Endothelial cell of umbilical vein (primary cell): ENCODE measurements at regions not wholly inside any gene's neighbourhood (a gene's known extent, or its start where the extent isn't known, plus 50 kb on each side); places are given as distances from the start of the nearest gene placed in this dataset.
A peak's percentile ranks its signal among the peaks of the same experiment; 100 is the strongest.

Source experiments
- BruUV-seq: library from RNA; stranded (reverse); fragments of 400-500 nt; replicated peaks from 2 replicates; lab custom pipeline; 2021; lab: Mats Ljungman, UMichigan
- CTCF ChIA-PET: fragments of 300-600, 350-600 bp; sonication (Branson Sonifier 250); formaldehyde crosslinking; loops from one replicate; lab custom pipeline; 2021; ENCODE audit warnings: antibody characterized with exemption, inconsistent platforms; lab: Charles Lee
- POLR2A ChIA-PET: fragments of 300-600, 350-600 bp; sonication (Branson Sonifier 250); formaldehyde crosslinking; loops from one replicate; lab custom pipeline; 2021; ENCODE audit warnings: antibody characterized with exemption, inconsistent platforms; lab: Charles Lee
- DNase-seq: peaks from one replicate; pipeline ENCODE4 v3.0.0-alpha.2; 2011; ENCODE audit warnings: low read depth, low spot score
- FAIRE-seq: peaks from 2 replicates; lab custom pipeline; 2011; peaks lifted over from hg19 to GRCh38; lab: Jason Lieb, UNC
- H2AFZ ChIP-seq: 2 replicates; pipeline ENCODE4 v1.6.0; 2012; ENCODE audit warnings: low read depth, low read length, control low read depth, inconsistent platforms
- H3K27ac ChIP-seq: 2 replicates; pipeline ENCODE4 v1.5.1; 2011; ENCODE audit warnings: low read depth, mild to moderate bottlenecking, control low read depth, low read length, moderate library complexity; ENCODE audit not compliant: insufficient read depth
- H3K27me3 ChIP-seq, 2 experiments: 2 replicates each; pipeline versions ENCODE4 v1.6.0 to v1.6.1; 2011; ENCODE audit warnings: low read length in 2 of 2, mixed read lengths in 1 of 2; ENCODE audit not compliant: control insufficient read depth in 2 of 2, insufficient read depth in 2 of 2
- H3K36me3 ChIP-seq, 2 experiments: 2 replicates in 1 of 2; 3 replicates in 1 of 2; pipeline ENCODE4 v1.5.1; 2011; ENCODE audit warnings: low read length in 2 of 2, mild to moderate bottlenecking in 1 of 2, moderate library complexity in 1 of 2; ENCODE audit not compliant: control insufficient read depth in 2 of 2, insufficient read depth in 2 of 2; ENCODE audit errors: extremely low read depth in 1 of 2
- H3K4me1 ChIP-seq: 3 replicates; pipeline ENCODE4 v1.5.1; 2011; ENCODE audit warnings: mild to moderate bottlenecking, low read length; ENCODE audit not compliant: control insufficient read depth, insufficient read depth; ENCODE audit errors: extremely low read depth
- H3K4me2 ChIP-seq: 2 replicates; pipeline ENCODE4 v1.6.1; 2011; ENCODE audit warnings: low read length, control low read depth, mixed read lengths; ENCODE audit not compliant: insufficient read depth
- H3K4me3 ChIP-seq, 3 experiments: fragments of 200-600 bp in 1 of 3; sonication (generic), shearing (Covaris generic) in 1 of 3; replicated peaks in 1 of 3; 2 replicates each; pipeline ENCODE4 v1.5.1; 2011 to 2016; ENCODE audit warnings: control low read depth in 3 of 3, low read length in 3 of 3, mild to moderate bottlenecking in 2 of 3, inconsistent platforms in 1 of 3, low read depth in 1 of 3, moderate library complexity in 1 of 3; ENCODE audit not compliant: insufficient read depth in 1 of 3
- H3K79me2 ChIP-seq: 2 replicates; pipeline ENCODE4 v1.6.0; 2012; ENCODE audit warnings: low read length, inconsistent platforms; ENCODE audit not compliant: control insufficient read depth, insufficient read depth
- H3K9ac ChIP-seq: replicated peaks from 2 replicates; pipeline ENCODE3; 2011; ENCODE audit warnings: low read length, control low read depth; ENCODE audit not compliant: insufficient read depth; ENCODE audit errors: extremely low read depth
- H3K9me1 ChIP-seq: replicated peaks from 3 replicates; pipeline ENCODE4 v1.6.0; 2011; ENCODE audit warnings: mild to moderate bottlenecking, low read length; ENCODE audit not compliant: control insufficient read depth, insufficient read depth; ENCODE audit errors: extremely low read depth
- H3K9me3 ChIP-seq: replicated peaks from 2 replicates; pipeline ENCODE4 v1.5.1; 2012; ENCODE audit warnings: low read length, inconsistent platforms; ENCODE audit not compliant: control insufficient read depth, insufficient read depth
- H4K20me1 ChIP-seq: replicated peaks from 2 replicates; pipeline ENCODE3; 2011; ENCODE audit warnings: mild to moderate bottlenecking, low read length; ENCODE audit not compliant: control insufficient read depth, insufficient read depth; ENCODE audit errors: extremely low read depth
- CTCF ChIP-seq, 2 donors: IDR thresholded peaks; 1 replicate in 1 of 2; 2 replicates in 1 of 2; pipeline ENCODE4 v1.5.1; 2011; ENCODE audit warnings: low read length in 2 of 2, mild to moderate bottlenecking in 2 of 2, moderate library complexity in 2 of 2, control low read depth in 1 of 2, inconsistent platforms in 1 of 2, low read depth in 1 of 2; ENCODE audit not compliant: insufficient read depth in 1 of 2; ENCODE audit errors: extremely low read depth in 1 of 2
- GATA2 ChIP-seq: IDR thresholded peaks from 2 replicates; pipeline ENCODE4 v1.7.0; 2011; ENCODE audit warnings: low read depth, mild to moderate bottlenecking, moderate library complexity, mixed read lengths, low read length; ENCODE audit not compliant: insufficient read length, insufficient read depth
- MYC ChIP-seq: IDR thresholded peaks from one replicate; pipeline ENCODE4 v1.6.1; 2011; ENCODE audit warnings: mild to moderate bottlenecking, low read depth, low read length
- dilution Hi-C: fragments of 300-500 bp; cut with MboI; formaldehyde crosslinking; loops from one replicate; pipeline ENCODE4 v1.15.0; 2019; ENCODE audit warnings: low sequenced_read_pairs; ENCODE audit not compliant: extremely low pct_ligation_motif_present
- intact Hi-C: fragments of 100-400 bp; cut with micrococcal nuclease; formaldehyde crosslinking; loops from one replicate; pipeline ENCODE4 v1.10.0; 2022

GRCh38 chr6:15948930-15949900 is 179.7 kb upstream of the MYLIP start:
- Histone ChIP-seq H3K9me1 (no peaks in the 10 kb centered on the region), H3K4me2 (no peak overlapping the region), H3K27ac (no peak overlapping the region), H3K27me3 (no peaks in the 10 kb centered on the region), H2AFZ (peak overlapping the region; percentile 23), H4K20me1 (no peaks in the 10 kb centered on the region), H3K36me3 (no peaks in the 10 kb centered on the region), H3K4me3 (no peak overlapping the region), H3K9ac (no peak overlapping the region), H3K79me2 (no peaks in the 10 kb centered on the region), H3K4me1 (peaks cover 45% of the 10 kb centered on the region), H3K9me3 (no peaks in the 10 kb centered on the region)
- peak; percentile 57 for TF ChIP-seq GATA2
- no peak for TF ChIP-seq CTCF (IDR thresholded peaks at IDR 0.05; ENCODE audit: extremely low read depth in 1 of 2, insufficient read depth in 1 of 2, low read depth in 1 of 2, low read length in 2 of 2)
- dilution Hi-C loops, result no loop called here
- POLR2A ChIA-PET, result interaction anchor here (0.5 to 1.2 kb wide), 2 partner anchors 13 to 180 kb away, joined by 3 to 4 read pairs; partner anchors contain the start of gene MYLIP
- DNase-seq (peak; percentile 83), FAIRE-seq (peak; percentile 75)
- BruUV-seq, result no TSS peak
- intact Hi-C loops, result no loop called here
- CTCF ChIA-PET, result interaction anchor here (0.8 to 1.5 kb wide), 3 partner anchors 56 to 182 kb away, joined by 3 to 4 read pairs (median 3); partner anchors contain the start of gene MYLIP

DNA sequence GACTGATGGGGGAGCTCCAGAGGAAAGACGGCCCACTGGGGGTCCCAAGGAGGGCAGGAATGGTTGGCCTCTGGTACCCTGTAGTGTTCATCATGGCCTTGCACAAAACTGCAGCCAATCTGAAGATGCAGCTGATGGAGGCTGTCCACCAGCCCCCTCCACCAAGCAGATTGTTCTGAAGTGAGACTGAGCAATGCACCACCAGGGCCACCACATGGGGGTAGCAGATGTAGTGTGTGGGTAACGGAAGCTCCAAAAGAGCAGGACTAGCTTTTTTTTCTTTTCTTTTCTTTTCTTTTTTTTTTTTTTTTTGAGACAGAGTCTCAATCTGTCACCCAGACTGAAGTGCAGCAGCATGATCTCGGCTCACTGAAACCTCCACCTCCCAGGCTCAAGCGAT is 181.0 kb upstream of the MYLIP start:
- H3K79me2 ChIP-seq, result no peaks in the 10 kb centered on the region
- H3K9me3 ChIP-seq, result no peaks in the 10 kb centered on the region
- no peak overlapping the region for H3K27ac ChIP-seq
- peaks cover 34% of the 10 kb centered on the region for H3K4me1 ChIP-seq
- no peaks in the 10 kb centered on the region for H3K36me3 ChIP-seq
- POLR2A ChIA-PET, result no interaction called here
- H3K9me1 ChIP-seq, result no peaks in the 10 kb centered on the region
- no peaks in the 10 kb centered on the region for H4K20me1 ChIP-seq
- intact Hi-C loops (no loop called here), dilution Hi-C loops (no loop called here)
- H3K4me2 ChIP-seq, result no peak overlapping the region
- DNase-seq (no peak), FAIRE-seq (no peak)
- H3K9ac ChIP-seq, result no peak overlapping the region
- BruUV-seq, result no TSS peak
- H3K27me3 ChIP-seq, result no peaks in the 10 kb centered on the region
- TF ChIP-seq GATA2 (no peak), MYC (no peak)
- H2AFZ ChIP-seq, result no peak overlapping the region
- no peak overlapping the region for H3K4me3 ChIP-seq
- CTCF ChIA-PET, result interaction anchor here (1.0 kb wide), 1 partner anchor 54 kb away, joined by 3 read pairs; no protein-coding TSS in a partner anchor
